Posterior cingulate gyrus (tissue), 11 donors: ENCODE measurements at regions not wholly inside any gene's neighbourhood (a gene's known extent, or its start where the extent isn't known, plus 50 kb on each side); places are given as distances from the start of the nearest gene placed in this dataset.
"Not testable (repeated sequence)": the region's sequence is repeated elsewhere in the genome, so short reads cannot be mapped to it uniquely, and the experiment has no call there.

Source experiments
- DNase-seq, 10 donors: peaks; one replicate each; pipeline versions ENCODE4 v3.0.0 to v3.0.0-alpha.2; 2020 to 2021; ENCODE audit warnings: mixed read lengths in 3 of 10
- intact Hi-C: fragments of 100-400 bp; cut with DNase I; formaldehyde crosslinking; loops from one replicate; pipeline ENCODE4 v1.15.1; 2023

DNA sequence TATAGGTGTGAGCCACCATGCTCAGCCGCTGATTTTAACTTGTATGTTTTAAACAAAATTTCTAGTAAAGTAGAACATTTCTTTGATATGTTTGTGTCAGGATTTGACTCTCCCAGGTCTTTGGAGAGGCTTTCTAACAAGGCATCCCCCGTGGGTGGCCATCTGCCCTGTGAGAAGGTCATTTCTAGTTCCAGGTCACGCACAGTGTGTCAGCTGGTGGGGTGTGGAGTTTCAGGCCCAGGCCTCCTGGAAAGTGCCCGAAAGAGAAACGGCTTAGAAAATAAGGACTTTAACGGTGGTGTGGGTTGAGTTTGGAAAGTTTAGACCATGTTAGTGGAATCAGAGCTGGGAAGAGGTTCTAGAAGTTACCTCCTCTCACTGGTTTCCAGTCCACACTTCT is 61.0 kb downstream of the SPDYE17 start:
- intact Hi-C loops, DNase-seq: not testable (repeated sequence)

DNA sequence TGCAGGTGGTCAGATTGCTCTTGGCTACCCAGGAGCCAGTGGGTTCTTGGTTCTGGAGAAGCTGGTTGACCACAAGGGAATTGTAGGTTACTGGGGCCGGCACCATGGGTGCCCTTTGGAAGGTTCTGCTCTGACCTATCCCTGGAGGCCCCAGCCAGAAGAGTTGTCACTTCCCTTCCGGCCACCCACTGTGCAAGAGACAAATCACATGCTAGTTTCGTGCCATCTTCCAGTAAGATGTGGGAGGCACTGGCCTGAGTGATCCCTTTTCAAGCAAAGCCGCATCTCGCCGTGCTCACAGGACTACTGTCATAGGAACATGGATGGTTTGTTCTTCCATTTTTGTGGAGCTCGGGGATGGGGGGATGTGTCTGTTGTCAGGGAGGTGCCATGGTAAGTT is 62.3 kb downstream of the SPDYE17 start:
- intact Hi-C loops, DNase-seq: not testable (repeated sequence)

DNA sequence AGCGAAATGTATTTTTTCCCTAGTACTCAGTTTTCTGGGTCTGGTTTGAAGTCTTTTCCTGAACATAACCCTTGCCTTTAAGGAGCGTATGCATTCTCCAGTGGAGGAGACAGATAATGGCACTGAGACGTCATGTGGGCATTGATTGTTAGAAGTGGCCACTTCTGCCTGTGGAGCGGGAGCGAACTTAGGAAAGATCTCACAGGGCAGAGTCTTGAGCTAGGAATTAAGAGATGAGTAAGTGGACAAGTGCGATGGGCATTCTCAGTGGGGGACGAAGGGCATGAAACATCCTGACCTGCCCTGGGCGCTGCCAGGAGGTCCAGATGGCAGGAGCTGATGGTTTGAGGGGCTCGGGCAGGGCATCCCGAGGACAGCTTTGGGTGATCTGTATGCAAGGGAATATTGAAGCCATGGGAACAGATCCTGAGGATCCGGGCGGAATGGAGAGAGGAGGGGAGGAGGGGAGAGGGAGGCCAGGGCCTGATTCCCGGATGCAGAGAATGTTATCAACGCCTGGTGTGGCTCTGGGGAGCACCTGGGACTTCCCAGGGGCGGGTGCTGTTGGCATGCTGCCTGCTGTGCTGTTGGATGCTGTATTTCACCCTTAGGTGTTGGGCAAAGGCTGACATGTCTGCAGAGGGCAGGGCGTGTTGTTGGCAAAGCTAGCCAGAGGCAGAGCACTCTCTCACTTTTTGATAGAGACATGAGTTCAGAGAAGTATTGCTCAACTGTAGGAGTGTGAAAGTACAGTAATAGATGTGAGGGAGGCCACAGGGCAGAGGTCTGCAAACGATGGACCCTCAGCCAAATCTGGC is 66.2 kb downstream of the SPDYE17 start:
- DNase-seq, intact Hi-C loops: not testable (repeated sequence)

DNA sequence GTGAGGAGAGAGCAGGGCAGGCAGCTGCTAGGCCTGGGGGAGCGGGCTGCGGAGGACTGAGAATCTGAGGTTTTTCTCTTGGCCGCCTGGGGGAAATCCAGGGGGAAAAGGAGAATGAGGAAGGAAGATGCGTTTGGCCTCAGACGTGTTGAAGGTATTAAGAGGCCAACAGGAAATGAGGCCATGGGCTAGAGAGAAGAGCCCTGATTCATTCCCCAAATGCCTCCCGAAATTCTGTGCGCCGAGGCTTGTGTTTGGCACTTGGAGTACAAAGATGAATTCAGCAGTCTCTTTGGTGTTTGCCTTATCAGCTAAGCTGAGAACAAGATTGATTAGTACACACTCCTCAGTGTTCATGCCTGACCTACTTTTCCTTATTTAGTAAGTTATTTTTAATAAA is 68.1 kb downstream of the SPDYE17 start:
- intact Hi-C loops, DNase-seq: not testable (repeated sequence)

DNA sequence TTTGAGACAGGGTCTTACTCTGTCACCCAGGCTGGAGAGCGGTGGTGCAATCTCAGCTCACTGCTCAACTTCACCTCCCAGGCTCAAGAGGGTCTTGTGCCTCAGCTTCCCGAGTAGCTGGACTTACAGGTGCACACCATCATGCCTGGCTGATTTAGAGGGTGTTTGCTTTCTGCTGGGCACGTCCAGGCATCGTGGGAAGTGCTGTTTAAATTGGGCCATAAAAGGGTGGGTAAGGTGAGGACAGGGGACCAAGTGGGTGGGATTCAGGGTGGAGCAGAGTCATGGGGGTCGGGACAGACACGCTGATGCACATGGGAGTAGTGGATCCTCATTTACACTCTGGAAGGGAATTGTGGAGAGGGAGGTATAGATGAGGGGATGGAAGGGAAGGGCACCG is 69.1 kb downstream of the SPDYE17 start:
- peak in 1 of 10 donors; percentile 20 for DNase-seq
- intact Hi-C loops = not testable (repeated sequence)

DNA sequence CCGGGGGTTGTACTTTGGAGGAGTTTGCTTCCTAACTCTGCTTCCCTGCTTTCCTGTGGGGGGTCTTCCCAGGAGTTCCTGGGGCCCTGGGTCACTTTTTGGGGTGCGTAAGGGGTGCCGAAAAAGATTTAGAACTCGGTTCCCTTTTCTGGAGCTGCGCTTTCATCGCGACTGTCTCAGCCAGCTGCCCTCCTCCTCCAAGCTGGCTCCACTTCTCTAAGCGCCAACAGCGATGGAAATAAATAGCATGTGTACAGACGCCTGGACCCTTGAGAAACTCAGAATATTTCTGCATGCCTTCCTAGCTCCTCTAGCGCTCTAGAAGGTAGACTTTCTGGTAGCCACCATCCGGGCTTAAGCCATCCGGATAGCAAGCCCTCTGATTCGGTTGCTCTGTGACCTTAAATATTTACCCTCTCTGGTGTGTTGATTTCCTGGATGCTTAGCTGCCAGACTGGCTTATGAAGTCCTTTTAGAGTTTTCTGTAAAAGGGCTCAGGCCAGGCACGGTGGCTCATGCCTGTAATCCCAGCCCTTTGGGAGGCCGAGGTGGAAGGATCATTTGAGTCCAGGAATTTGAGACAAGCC is 71.7 kb downstream of the SPDYE17 start:
- DNase-seq, intact Hi-C loops: not testable (repeated sequence)

DNA sequence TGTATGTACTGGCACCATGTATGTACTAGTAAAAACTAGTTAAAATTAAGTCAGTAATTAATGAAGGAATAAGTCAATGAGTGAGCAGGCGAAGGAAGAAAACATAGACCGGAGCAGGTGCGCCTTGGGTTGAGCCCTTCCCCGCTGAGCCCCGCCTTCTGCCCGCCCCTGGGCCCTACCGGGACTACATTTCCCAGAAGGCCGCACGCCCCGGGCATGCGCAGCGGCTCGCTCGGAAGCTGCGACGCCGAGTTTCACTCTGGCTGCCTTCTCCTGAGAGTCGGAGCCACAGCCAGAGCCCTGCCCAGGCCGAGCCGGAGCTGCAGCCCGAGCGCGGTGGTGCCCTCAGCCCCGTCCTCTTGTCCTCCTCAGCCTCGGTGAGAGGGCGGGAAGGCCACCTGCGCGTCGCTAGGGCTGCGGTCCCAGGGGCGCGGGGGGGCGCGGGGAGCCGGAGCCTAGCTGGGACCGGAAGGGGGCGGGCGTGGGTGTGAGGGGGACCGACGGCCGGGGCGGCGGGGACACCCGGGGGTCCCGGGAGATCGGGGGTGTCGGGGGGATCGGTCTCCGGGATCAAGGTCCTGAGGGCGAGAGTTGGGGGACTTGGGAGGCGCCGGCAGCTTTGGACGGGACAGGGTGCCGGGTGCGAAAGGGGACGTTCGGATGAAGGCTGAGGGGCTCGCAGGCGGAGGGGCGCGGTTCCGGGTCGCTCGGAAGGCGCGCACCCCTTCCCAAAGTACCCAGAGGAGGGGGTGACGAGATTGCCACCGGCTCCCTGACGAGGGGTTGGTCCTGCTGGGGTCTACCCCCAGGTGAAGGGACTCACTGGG is 72.4 kb downstream of the SPDYE17 start:
- DNase-seq, intact Hi-C loops: not testable (repeated sequence)

DNA sequence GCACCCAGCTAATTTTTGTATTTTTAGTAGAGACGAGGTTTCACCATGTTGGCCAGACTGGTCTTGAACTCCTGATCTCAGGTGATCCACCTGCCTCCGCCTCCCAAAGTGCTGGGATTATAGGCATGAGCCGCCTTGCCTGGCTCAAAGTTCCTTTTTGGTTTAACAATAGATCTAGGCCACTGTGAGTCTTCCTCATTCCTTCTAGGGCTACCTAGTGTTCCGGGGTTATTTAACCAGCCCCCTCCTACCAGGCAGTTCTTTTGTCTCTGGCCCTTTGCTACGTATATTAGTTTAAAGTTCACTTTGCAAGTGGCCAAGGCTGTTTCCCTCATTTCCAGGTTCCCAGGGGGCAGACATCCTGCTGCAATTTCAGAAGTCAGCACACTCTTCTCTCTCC is 75.6 kb downstream of the SPDYE17 start:
- intact Hi-C loops, DNase-seq: not testable (repeated sequence)

DNA sequence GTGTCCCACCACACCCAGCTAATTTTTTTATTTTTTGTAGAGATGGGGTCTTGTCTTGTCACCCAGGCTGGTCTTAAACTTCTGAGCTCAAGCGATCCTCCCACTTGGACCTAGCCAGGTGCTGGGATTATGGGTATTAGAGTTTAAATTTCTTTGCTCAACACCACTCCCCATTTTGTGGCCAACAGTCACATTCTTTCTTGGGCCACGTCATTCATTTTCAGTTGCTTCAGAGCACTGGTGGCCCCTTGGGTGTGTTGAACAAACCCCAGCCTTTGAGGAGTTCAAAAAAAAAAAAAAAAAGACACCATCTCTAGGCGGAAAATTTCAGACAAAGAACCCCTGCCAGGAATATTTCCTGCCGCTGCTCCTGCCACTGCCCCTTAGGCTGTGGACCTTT is 77.0 kb downstream of the SPDYE17 start:
- intact Hi-C loops, DNase-seq: not testable (repeated sequence)

DNA sequence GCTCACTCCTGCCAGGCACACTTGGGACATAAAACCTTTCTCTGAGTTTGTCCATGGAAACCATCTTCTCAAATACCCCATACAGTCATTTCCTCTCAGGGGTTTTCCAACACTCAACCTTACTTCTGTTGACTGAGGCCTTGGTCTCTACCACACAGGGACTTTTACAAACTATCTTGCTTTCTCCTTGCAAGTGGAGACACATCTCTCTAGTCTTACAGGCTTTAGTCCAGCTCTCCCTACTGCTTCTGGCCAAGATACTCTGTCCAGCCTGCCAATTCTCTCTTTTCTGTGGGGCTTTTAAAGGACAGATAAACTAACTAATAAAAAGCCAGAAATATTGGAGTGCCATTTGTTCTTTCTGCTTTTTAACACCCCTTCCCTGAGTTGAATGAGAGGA is 87.6 kb downstream of the SPDYE17 start:
- DNase-seq, intact Hi-C loops: not testable (repeated sequence)

DNA sequence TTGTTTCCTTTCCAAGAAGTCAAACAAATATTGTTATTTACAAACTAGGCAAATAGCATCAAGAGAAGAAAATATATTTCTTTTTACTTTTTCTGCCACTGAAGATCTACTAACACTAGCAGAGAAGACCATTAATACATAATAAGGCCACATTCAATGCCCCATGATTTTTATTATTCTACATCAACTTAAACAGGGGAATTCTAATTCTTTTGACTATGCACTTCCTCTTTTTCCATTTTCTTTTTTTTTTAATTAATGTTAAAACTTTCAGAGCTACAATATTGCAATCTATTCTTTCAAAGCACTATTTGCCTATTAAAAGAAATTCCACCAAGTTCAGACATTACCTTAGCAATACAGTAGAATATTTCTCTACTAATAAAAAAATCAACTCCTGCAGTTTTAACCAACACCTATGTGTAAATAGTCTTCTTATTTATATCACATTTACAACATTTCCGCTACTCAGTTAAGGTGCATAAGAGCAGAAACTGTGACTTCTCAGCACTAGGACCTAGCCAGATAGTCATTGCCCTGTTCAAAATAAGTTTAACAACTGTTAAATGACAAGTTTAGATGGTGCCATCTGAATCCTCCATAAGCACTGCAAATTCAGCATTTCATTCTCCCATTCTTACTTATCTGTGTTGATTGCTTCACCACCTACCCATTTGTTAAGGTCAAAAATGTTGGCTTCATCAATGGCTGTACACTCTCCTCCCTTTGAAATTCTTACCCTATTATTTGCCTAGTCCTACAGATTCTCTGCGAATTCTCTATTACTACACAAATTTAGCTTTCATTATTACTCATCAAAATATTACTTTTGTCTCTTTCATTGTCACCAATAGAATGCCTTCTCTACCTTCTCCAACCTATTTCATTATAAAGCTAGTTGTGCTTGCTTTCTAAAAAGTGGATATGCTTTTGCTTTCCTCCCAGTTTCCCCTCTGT is 90.1 kb downstream of the SPDYE17 start:
- DNase-seq, intact Hi-C loops: not testable (repeated sequence)

DNA sequence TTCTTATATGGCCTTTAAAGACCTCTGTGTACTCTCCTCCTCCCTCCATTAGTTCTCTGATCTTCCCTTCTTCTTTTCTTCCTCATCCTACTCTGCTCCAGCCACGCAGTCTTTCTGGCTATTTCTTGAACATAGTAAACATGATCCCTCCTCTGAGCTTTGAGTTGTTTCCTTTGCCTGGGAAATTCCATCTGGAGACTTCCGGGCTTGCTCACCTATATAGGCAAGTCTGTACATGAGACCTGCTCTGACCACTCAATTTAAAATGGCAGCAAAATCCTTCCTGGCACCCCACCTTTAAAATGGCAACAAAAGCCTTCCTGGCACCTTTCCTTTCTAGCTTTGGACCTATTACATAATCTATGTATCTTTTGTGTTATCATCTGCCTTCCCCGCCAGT is 94.4 kb downstream of the SPDYE17 start:
- intact Hi-C loops, DNase-seq: not testable (repeated sequence)

DNA sequence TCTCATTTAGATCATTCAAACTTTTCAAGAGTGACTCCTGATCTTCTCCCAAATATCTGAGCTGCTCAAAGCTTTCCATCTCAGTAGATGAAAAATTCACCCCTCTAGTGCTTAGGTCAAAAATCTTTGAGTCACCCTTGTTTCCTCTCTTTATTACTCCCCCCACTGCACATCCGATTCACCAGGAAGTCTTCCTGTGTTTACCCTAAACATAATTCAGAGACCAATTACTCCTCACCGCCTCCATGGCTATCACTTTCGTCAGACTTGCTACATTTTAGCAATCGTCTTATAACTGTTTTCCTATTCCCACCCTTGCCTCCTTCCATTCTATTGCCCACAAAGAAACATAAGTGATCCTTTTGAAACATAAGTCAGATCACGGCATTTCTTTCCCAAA is 94.8 kb downstream of the SPDYE17 start:
- intact Hi-C loops, DNase-seq: not testable (repeated sequence)

DNA sequence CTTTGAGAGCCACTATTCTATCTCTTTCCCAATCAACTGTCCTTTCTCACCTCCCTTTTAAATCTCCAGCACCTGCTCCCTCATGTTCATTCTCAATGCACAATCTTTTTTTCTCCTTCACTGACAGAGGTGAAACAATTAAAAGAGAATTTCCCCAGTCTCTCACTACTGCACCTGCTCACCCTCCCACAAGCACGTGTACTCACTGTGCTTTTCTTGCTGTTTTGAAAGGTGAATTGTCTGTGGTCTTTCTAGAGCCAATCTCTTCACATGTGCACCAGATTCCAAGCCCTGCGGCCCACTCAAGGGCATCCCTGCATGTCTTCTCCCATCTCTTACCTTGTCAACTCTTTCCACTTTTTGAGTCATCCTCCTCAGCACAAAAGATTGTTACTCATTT is 95.8 kb downstream of the SPDYE17 start:
- intact Hi-C loops, DNase-seq: not testable (repeated sequence)

DNA sequence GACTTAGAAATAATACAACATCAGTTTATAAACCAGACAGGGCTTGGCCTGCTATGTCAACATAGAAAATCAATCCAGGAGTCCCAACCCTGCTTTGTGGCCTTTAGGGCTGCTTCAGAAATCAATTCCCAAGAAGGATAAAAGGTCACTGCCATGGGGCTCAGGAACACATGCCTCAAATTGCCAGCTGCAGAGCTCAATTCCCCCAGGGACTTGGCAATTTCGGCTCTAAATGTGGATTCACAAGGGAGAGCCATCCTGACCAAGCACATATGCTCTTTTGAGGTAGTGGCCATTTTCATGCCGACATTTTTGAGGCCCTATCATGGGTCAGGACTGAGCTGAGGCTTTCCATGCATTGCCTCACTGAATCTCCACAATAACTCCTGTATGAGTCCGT is 97.5 kb downstream of the SPDYE17 start:
- intact Hi-C loops, DNase-seq: not testable (repeated sequence)

DNA sequence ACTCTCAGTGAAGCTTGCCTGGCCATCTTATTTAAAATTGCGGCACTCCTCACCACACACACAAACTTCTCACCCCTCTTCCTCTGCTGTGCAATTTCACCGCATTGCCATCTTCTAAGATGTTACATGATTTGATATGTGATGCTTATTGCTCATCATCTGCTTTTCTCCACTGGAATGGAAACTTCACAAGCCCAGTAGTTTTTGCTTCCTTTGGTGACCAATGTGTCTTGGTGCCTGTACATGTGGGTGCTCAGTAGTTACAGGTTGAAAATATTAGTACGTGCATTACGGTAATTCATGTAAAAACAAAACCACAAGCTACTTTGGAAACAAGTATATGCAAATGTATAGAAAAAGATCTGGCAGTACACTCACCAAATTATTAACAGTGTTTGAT is 99.2 kb downstream of the SPDYE17 start:
- intact Hi-C loops, DNase-seq: not testable (repeated sequence)

DNA sequence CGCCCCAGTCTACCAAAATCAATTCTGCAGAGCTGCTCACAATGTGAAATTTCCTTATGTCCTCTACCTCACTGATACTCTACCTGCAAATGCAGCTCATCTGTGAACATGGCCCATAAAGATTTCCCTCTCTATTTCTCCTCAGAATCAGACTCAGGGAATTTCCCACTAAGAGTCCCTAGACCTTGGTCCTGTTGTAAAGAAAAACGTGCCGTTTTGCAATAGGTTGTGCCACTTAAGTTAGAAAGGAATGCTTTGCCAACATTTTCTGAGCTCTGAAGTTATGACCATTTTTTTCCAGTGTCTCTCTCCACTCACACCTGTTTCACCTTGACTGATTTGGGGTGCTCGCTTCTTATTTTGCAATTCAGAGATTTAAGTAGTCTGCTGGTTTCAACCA is 100.7 kb downstream of the SPDYE17 start:
- intact Hi-C loops, DNase-seq: not testable (repeated sequence)

DNA sequence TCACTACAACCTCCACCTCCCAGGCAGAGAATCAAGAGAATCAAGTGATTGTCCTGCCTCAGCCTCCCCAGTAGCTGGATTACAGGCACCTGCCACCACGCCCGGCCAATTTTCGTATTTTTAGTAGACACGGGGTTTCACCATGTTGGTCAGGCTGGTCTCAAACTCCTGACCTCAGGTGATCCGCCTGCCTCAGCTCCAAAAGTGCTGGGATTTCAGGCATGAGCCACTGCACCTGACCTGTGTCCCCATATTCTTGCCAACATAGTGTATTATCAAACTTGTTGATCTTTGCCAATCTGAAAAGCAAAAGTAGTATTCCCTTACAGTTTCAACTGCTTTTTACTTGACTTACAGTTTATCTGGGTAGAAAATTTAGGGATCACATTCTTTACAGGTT is 101.7 kb downstream of the SPDYE17 start:
- DNase-seq, intact Hi-C loops: not testable (repeated sequence)

DNA sequence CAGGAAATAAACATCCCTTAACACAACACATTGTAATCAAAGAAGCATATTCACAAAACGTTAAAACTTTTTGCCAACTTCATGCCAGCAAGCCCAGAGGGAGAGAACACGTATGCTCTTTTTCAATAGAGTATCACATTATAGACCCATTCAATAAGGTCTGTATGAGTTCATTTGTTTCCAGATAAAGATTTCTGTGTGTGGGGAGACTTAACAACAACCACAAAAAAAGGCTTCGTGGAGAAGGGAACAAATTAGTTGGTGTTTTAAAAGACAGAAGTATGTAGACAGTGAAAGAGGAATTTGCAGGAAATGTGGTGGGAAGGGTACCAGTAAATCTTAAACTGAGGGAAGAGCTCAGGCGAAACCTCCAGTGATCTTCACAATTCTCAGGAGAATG is 103.4 kb downstream of the SPDYE17 start:
- DNase-seq, intact Hi-C loops: not testable (repeated sequence)
